ENCODE measurements at regions not wholly inside any gene's neighbourhood (a gene's known extent, or its start where the extent isn't known, plus 50 kb on each side); places are given as distances from the start of the nearest gene placed in this dataset.
"Not testable (repeated sequence)": the region's sequence is repeated elsewhere in the genome, so short reads cannot be mapped to it uniquely, and the experiment has no call there.

DNA sequence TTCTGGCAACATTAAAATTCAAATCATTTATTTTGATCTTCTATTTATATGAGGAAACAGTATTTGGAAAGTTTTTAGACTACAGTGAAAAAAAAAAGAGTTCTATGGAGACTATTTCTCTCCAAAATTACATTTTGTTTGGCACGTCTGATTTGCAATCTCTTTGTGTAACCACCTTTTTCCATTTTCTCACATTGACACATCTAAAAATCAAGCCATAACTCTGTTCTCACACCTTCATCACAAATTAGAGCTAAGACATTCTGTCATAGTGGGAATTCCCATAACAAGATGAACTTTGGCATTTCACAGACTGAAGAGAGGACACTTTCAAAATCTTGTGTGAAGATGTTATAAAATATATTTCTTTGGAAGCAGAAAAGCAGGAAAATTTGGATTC is 468.9 kb downstream of the GRIA2 start:
- no peak for TF ChIP-seq MEF2A (IDR thresholded peaks at IDR 0.05; ENCODE audit: borderline replicate concordance, low read depth)
- no peak for TF ChIP-seq TEAD4 (IDR thresholded peaks at IDR 0.05; ENCODE audit: borderline replicate concordance, insufficient read depth)
- TF ChIP-seq NRF1 (IDR thresholded peaks at IDR 0.05; ENCODE audit: low read depth, low read length), result no peak
- TF ChIP-seq YY1 (IDR thresholded peaks at IDR 0.05; ENCODE audit: low read depth), result no peak
- TF ChIP-seq TCF12 (IDR thresholded peaks at IDR 0.05), result no peak
- Histone ChIP-seq H3K4me3 (ENCODE audit: low read depth in 2 of 2, low read length in 1 of 2) (no peak overlapping the region), H3K27me3 (ENCODE audit: insufficient read depth) (no peaks in the 10 kb centered on the region), H3K79me2 (ENCODE audit: insufficient read depth) (no peaks in the 10 kb centered on the region), H3K9ac (no peak overlapping the region), H3K9me3 (no peaks in the 10 kb centered on the region), H4K20me1 (ENCODE audit: insufficient read depth) (no peaks in the 10 kb centered on the region), H3K4me2 (no peak overlapping the region), H3K27ac (ENCODE audit: low read depth in 2 of 2, low read length in 1 of 2) (no peak overlapping the region), H3K4me1 (ENCODE audit: control insufficient read depth in 1 of 2, insufficient read depth in 2 of 2, low read depth in 1 of 2, low read length in 1 of 2) (no peaks in the 10 kb centered on the region), H3K36me3 (replicated peaks in 1 of 2; ENCODE audit: control insufficient read depth in 1 of 2, insufficient read depth in 2 of 2, low read length in 1 of 2) (no peaks in the 10 kb centered on the region), H3K9me2 (no peaks in the 10 kb centered on the region), H3F3A (replicated peaks; ENCODE audit: insufficient read depth) (no peaks in the 10 kb centered on the region), H2AFZ (ENCODE audit: low read depth) (no peak overlapping the region)
- no peak for DNase-seq
- POLR2A ChIA-PET, result no interaction called here
- 61% methylated on average over 1 of the region's 1 CpG for WGBS (ENCODE audit: low lambda C conversion rate)
- CTCF ChIA-PET, result no interaction called here

- no peaks in the 10 kb centered on the region for H4K20me1 ChIP-seq (ENCODE audit: insufficient read depth)
- ChIA-PET POLR2A (no interaction called here), CTCF (no interaction called here)
- no peak overlapping the region for H2AFZ ChIP-seq (ENCODE audit: low read depth)
- no peaks in the 10 kb centered on the region for H3K79me2 ChIP-seq (ENCODE audit: insufficient read depth)
- H3K27me3 ChIP-seq (ENCODE audit: insufficient read depth), result no peaks in the 10 kb centered on the region
- no peak for DNase-seq
- no peak overlapping the region for H3K4me3 ChIP-seq (ENCODE audit: low read depth in 2 of 2, low read length in 1 of 2)
- no peaks in the 10 kb centered on the region for H3K9me3 ChIP-seq
- no peaks in the 10 kb centered on the region for H3F3A ChIP-seq (replicated peaks; ENCODE audit: insufficient read depth)
- no peak for TF ChIP-seq MEF2A (IDR thresholded peaks at IDR 0.05; ENCODE audit: borderline replicate concordance, low read depth)
- no peak for TF ChIP-seq JUND (IDR thresholded peaks at IDR 0.05)
- TF ChIP-seq, protein P1, sequence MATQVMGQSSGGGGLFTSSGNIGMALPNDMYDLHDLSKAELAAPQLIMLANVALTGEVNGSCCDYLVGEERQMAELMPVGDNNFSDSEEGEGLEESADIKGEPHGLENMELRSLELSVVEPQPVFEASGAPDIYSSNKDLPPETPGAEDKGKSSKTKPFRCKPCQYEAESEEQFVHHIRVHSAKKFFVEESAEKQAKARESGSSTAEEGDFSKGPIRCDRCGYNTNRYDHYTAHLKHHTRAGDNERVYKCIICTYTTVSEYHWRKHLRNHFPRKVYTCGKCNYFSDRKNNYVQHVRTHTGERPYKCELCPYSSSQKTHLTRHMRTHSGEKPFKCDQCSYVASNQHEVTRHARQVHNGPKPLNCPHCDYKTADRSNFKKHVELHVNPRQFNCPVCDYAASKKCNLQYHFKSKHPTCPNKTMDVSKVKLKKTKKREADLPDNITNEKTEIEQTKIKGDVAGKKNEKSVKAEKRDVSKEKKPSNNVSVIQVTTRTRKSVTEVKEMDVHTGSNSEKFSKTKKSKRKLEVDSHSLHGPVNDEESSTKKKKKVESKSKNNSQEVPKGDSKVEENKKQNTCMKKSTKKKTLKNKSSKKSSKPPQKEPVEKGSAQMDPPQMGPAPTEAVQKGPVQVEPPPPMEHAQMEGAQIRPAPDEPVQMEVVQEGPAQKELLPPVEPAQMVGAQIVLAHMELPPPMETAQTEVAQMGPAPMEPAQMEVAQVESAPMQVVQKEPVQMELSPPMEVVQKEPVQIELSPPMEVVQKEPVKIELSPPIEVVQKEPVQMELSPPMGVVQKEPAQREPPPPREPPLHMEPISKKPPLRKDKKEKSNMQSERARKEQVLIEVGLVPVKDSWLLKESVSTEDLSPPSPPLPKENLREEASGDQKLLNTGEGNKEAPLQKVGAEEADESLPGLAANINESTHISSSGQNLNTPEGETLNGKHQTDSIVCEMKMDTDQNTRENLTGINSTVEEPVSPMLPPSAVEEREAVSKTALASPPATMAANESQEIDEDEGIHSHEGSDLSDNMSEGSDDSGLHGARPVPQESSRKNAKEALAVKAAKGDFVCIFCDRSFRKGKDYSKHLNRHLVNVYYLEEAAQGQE (IDR thresholded peaks at IDR 0.05; ENCODE audit: low read depth, low read length), result no peak
- no peak for TF ChIP-seq NRF1 (IDR thresholded peaks at IDR 0.05; ENCODE audit: low read depth, low read length)
- no peak for TF ChIP-seq SIN3A (IDR thresholded peaks at IDR 0.05; ENCODE audit: borderline replicate concordance, low read depth, low read length)
- TF ChIP-seq, protein P2, sequence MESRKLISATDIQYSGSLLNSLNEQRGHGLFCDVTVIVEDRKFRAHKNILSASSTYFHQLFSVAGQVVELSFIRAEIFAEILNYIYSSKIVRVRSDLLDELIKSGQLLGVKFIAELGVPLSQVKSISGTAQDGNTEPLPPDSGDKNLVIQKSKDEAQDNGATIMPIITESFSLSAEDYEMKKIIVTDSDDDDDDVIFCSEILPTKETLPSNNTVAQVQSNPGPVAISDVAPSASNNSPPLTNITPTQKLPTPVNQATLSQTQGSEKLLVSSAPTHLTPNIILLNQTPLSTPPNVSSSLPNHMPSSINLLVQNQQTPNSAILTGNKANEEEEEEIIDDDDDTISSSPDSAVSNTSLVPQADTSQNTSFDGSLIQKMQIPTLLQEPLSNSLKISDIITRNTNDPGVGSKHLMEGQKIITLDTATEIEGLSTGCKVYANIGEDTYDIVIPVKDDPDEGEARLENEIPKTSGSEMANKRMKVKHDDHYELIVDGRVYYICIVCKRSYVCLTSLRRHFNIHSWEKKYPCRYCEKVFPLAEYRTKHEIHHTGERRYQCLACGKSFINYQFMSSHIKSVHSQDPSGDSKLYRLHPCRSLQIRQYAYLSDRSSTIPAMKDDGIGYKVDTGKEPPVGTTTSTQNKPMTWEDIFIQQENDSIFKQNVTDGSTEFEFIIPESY (IDR thresholded peaks at IDR 0.05; ENCODE audit: borderline replicate concordance, low read depth), result no peak
- TF ChIP-seq, protein P3, sequence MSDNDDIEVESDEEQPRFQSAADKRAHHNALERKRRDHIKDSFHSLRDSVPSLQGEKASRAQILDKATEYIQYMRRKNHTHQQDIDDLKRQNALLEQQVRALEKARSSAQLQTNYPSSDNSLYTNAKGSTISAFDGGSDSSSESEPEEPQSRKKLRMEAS (IDR thresholded peaks at IDR 0.05; ENCODE audit: low read depth), result no peak
- no peak for TF ChIP-seq RFX5 (IDR thresholded peaks at IDR 0.05; ENCODE audit: low read length)
- H3K9ac ChIP-seq, result no peak overlapping the region
- H3K9me2 ChIP-seq, result no peaks in the 10 kb centered on the region
- H3K27ac ChIP-seq (ENCODE audit: low read depth in 2 of 2, low read length in 1 of 2), result no peak overlapping the region
- no peak overlapping the region for H3K4me2 ChIP-seq
- WGBS (ENCODE audit: low lambda C conversion rate), result 33% methylated on average over 1 of the region's 1 CpG
- no peaks in the 10 kb centered on the region for H3K4me1 ChIP-seq (ENCODE audit: control insufficient read depth in 1 of 2, insufficient read depth in 2 of 2, low read depth in 1 of 2, low read length in 1 of 2)
- H3K36me3 ChIP-seq (replicated peaks in 1 of 2; ENCODE audit: control insufficient read depth in 1 of 2, insufficient read depth in 2 of 2, low read length in 1 of 2), result no peaks in the 10 kb centered on the region
These were observed 467.4 kb downstream of the GRIA2 start for GRCh38 chr4:157687971-157688370.

- H3K4me2 ChIP-seq; H3F3A ChIP-seq (replicated peaks; ENCODE audit: insufficient read depth); DNase-seq; H3K36me3 ChIP-seq (replicated peaks in 1 of 2; ENCODE audit: control insufficient read depth in 1 of 2, insufficient read depth in 2 of 2, low read length in 1 of 2); POLR2A ChIA-PET; H2AFZ ChIP-seq (ENCODE audit: low read depth); H4K20me1 ChIP-seq (ENCODE audit: insufficient read depth); H3K27me3 ChIP-seq (ENCODE audit: insufficient read depth); H3K9me2 ChIP-seq; H3K9ac ChIP-seq; H3K4me1 ChIP-seq (ENCODE audit: control insufficient read depth in 1 of 2, insufficient read depth in 2 of 2, low read depth in 1 of 2, low read length in 1 of 2); H3K4me3 ChIP-seq (ENCODE audit: low read depth in 2 of 2, low read length in 1 of 2); H3K9me3 ChIP-seq; H3K27ac ChIP-seq (ENCODE audit: low read depth in 2 of 2, low read length in 1 of 2); H3K79me2 ChIP-seq (ENCODE audit: insufficient read depth): not testable (repeated sequence)
- CTCF ChIA-PET, result interaction anchor here (0.8 kb wide), 1 partner anchor 10 kb away, joined by 3 read pairs; no protein-coding TSS in a partner anchor
These were observed 458.8 kb downstream of the GRIA2 start for GRCh38 chr4:157679326-157679725.
